ENCODE measurements at regions not wholly inside any gene's neighbourhood (a gene's known extent, or its start where the extent isn't known, plus 50 kb on each side); places are given as distances from the start of the nearest gene placed in this dataset.
A peak's percentile ranks its signal among the peaks of the same experiment; 100 is the strongest.

- no peak overlapping the region for H3K4me3 ChIP-seq (ENCODE audit: low read depth, low read length)
- TF ChIP-seq CTCF (IDR thresholded peaks at IDR 0.05; ENCODE audit: low read depth, low read length): no peak
- in situ Hi-C loops (cut with HindIII; ENCODE audit: low sequenced_read_pairs): no loop called here
- no peak for DNase-seq (ENCODE audit: low read depth, low spot score)
Observed at GRCh38 chr1:14109276-14109635, 409.3 kb downstream of the PRDM2 start.

GRCh38 chr1:14110040-14110439 is 410.1 kb downstream of the PRDM2 start:
- in situ Hi-C loops (cut with HindIII; ENCODE audit: low sequenced_read_pairs): no loop called here
- no peak for TF ChIP-seq CTCF (IDR thresholded peaks at IDR 0.05; ENCODE audit: low read depth, low read length)
- no peak for DNase-seq (ENCODE audit: low read depth, low spot score)
- no peak overlapping the region for H3K4me3 ChIP-seq (ENCODE audit: low read depth, low read length)

GRCh38 chr1:14111121-14111520 is 411.1 kb downstream of the PRDM2 start:
- H3K4me3 ChIP-seq (ENCODE audit: low read depth, low read length): no peak overlapping the region
- in situ Hi-C loops (cut with HindIII; ENCODE audit: low sequenced_read_pairs): no loop called here
- no peak for DNase-seq (ENCODE audit: low read depth, low spot score)
- TF ChIP-seq CTCF (IDR thresholded peaks at IDR 0.05; ENCODE audit: low read depth, low read length): no peak

GRCh38 chr1:14112613-14113012 is 412.6 kb downstream of the PRDM2 start:
- H3K4me3 ChIP-seq (ENCODE audit: low read depth, low read length): no peak overlapping the region
- DNase-seq (ENCODE audit: low read depth, low spot score): no peak
- no peak for TF ChIP-seq CTCF (IDR thresholded peaks at IDR 0.05; ENCODE audit: low read depth, low read length)
- in situ Hi-C loops (cut with HindIII; ENCODE audit: low sequenced_read_pairs): no loop called here

GRCh38 chr1:14113271-14113670 is 413.3 kb downstream of the PRDM2 start:
- no peak for DNase-seq (ENCODE audit: low read depth, low spot score)
- no peak overlapping the region for H3K4me3 ChIP-seq (ENCODE audit: low read depth, low read length)
- in situ Hi-C loops (cut with HindIII; ENCODE audit: low sequenced_read_pairs): no loop called here
- TF ChIP-seq CTCF (IDR thresholded peaks at IDR 0.05; ENCODE audit: low read depth, low read length): no peak

- in situ Hi-C loops (cut with HindIII; ENCODE audit: low sequenced_read_pairs): no loop called here
- peak; percentile 58 for DNase-seq (ENCODE audit: low read depth, low spot score)
- TF ChIP-seq CTCF (IDR thresholded peaks at IDR 0.05; ENCODE audit: low read depth, low read length): peak; percentile 64
- H3K4me3 ChIP-seq (ENCODE audit: low read depth, low read length): no peak overlapping the region
Observed at GRCh38 chr1:14113841-14114567, 414.0 kb downstream of the PRDM2 start.

Data from astrocyte of the spinal cord (primary cell).